IMR-90 (cell line): ENCODE measurements at regions not wholly inside any gene's neighbourhood (a gene's known extent, or its start where the extent isn't known, plus 50 kb on each side); places are given as distances from the start of the nearest gene placed in this dataset.

Experiments used
- ATAC-seq: fragments of 200-7000 bp; cut with Tn5 transposase; 2 replicates; pipeline ENCODE4 v1.9.1; 2020; ENCODE audit warnings: low read depth, mild to moderate bottlenecking, moderate library complexity
- BruUV-seq: library from RNA; stranded (reverse); fragments of 400-500 nt; replicated peaks from 2 replicates; lab custom pipeline; 2021; lab: Mats Ljungman, UMichigan
- CTCF ChIA-PET: fragments of 300-600 bp; formaldehyde crosslinking; extraction: SDS; loops from one replicate; lab custom pipeline; 2021; ENCODE audit warnings: antibody characterized with exemption; lab: Yijun Ruan, JAX
- POLR2A ChIA-PET: fragments of 300-600 bp; sonication (Branson Sonifier 250); formaldehyde crosslinking; loops from one replicate; lab custom pipeline; 2022; ENCODE audit warnings: antibody characterized with exemption; ENCODE audit not compliant: unreplicated experiment; lab: Charles Lee
- DNase-seq: peaks from one replicate; pipeline ENCODE4 v3.0.0; 2013
- H2AFZ ChIP-seq: replicated peaks from 2 replicates; pipeline ENCODE3; 2013; ENCODE audit warnings: low read length, mild to moderate bottlenecking; ENCODE audit not compliant: poor library complexity
- H2AK5ac ChIP-seq: 2 replicates; pipeline ENCODE4 v1.6.1; 2013; ENCODE audit warnings: low read depth, low read length, inconsistent platforms
- H2AK9ac ChIP-seq: replicated peaks from 2 replicates; pipeline ENCODE3; 2013; ENCODE audit warnings: mild to moderate bottlenecking, low read depth, low read length, moderate library complexity; ENCODE audit not compliant: poor library complexity
- H2BK120ac ChIP-seq: 2 replicates; pipeline ENCODE4 v1.6.1; 2013; ENCODE audit warnings: low read depth, low read length, inconsistent platforms
- H2BK15ac ChIP-seq: 3 replicates; pipeline ENCODE4 v1.6.1; 2013; ENCODE audit warnings: low read depth, low read length, inconsistent platforms
- H2BK20ac ChIP-seq: 2 replicates; pipeline ENCODE4 v1.6.1; 2013; ENCODE audit warnings: low read depth, mild to moderate bottlenecking, inconsistent platforms, low read length, moderate library complexity
- H2BK5ac ChIP-seq: 2 replicates; pipeline ENCODE4 v1.6.1; 2013; ENCODE audit warnings: mild to moderate bottlenecking, low read depth, low read length, inconsistent platforms; ENCODE audit not compliant: poor library complexity, severe bottlenecking
- H3K14ac ChIP-seq: replicated peaks from 2 replicates; pipeline ENCODE4 v1.6.1; 2013; ENCODE audit warnings: low read depth, low read length, inconsistent platforms
- H3K18ac ChIP-seq: 2 replicates; pipeline ENCODE4 v1.6.1; 2013; ENCODE audit warnings: low read depth, low read length, control low read depth
- H3K23ac ChIP-seq: 2 replicates; pipeline ENCODE4 v1.6.1; 2013; ENCODE audit warnings: low read depth, low read length, inconsistent platforms
- H3K27ac ChIP-seq: 2 replicates; pipeline ENCODE4 v1.5.1; 2013; ENCODE audit warnings: mild to moderate bottlenecking, control low read depth, low read length; ENCODE audit not compliant: insufficient read depth
- H3K27me3 ChIP-seq: 2 replicates; pipeline ENCODE4 v1.6.1; 2013; ENCODE audit warnings: low read length; ENCODE audit not compliant: control insufficient read depth, insufficient read depth
- H3K36me3 ChIP-seq: 2 replicates; pipeline ENCODE4 v1.6.1; 2013; ENCODE audit warnings: low read length, mixed read lengths; ENCODE audit not compliant: control insufficient read depth, insufficient read depth
- H3K4ac ChIP-seq: 2 replicates; pipeline ENCODE4 v1.6.1; 2013; ENCODE audit warnings: low read depth, low read length, inconsistent platforms
- H3K4me1 ChIP-seq: 2 replicates; pipeline ENCODE4 v1.6.1; 2013; ENCODE audit warnings: low read length, mixed read lengths; ENCODE audit not compliant: control insufficient read depth, insufficient read depth
- H3K4me2 ChIP-seq: 2 replicates; pipeline ENCODE4 v1.6.1; 2013; ENCODE audit warnings: low read depth, mild to moderate bottlenecking, control low read depth, low read length, moderate library complexity
- H3K4me3 ChIP-seq: 2 replicates; pipeline ENCODE4 v1.5.1; 2013; ENCODE audit warnings: low read depth, mild to moderate bottlenecking, control low read depth, low read length, moderate library complexity; ENCODE audit not compliant: insufficient read depth
- H3K56ac ChIP-seq: 2 replicates; pipeline ENCODE4 v1.6.1; 2013; ENCODE audit warnings: low read length, inconsistent platforms; ENCODE audit not compliant: insufficient read depth; ENCODE audit errors: extremely low read depth
- H3K79me1 ChIP-seq, 2 experiments: 2 replicates each; pipeline ENCODE4 v1.6.1; 2013; ENCODE audit warnings: low read length in 2 of 2, inconsistent platforms in 1 of 2, low read depth in 1 of 2
- H3K9ac ChIP-seq: 2 replicates; pipeline ENCODE4 v1.6.1; 2013; ENCODE audit warnings: low read depth, low read length, control low read depth
- H3K9me1 ChIP-seq: 2 replicates; pipeline ENCODE4 v1.6.1; 2013; ENCODE audit warnings: low read length, inconsistent platforms; ENCODE audit not compliant: insufficient read depth
- H3K9me3 ChIP-seq: 2 replicates; pipeline ENCODE4 v1.6.1; 2013; ENCODE audit warnings: low read length; ENCODE audit not compliant: control insufficient read depth, insufficient read depth
- H4K20me1 ChIP-seq: 2 replicates; pipeline ENCODE4 v1.6.1; 2013; ENCODE audit warnings: low read length, inconsistent platforms; ENCODE audit not compliant: insufficient read depth
- H4K5ac ChIP-seq: 2 replicates; pipeline ENCODE4 v1.6.1; 2013; ENCODE audit warnings: mild to moderate bottlenecking, low read depth, low read length, control low read depth
- H4K8ac ChIP-seq, 2 experiments: 2 replicates each; pipeline ENCODE4 v1.6.1; 2013; ENCODE audit warnings: low read depth in 2 of 2, low read length in 2 of 2, control low read depth in 1 of 2, inconsistent platforms in 1 of 2
- H4K91ac ChIP-seq: 2 replicates; pipeline ENCODE4 v1.6.1; 2013; ENCODE audit warnings: low read depth, low read length, inconsistent platforms; ENCODE audit not compliant: insufficient read depth
- BHLHE40 ChIP-seq: fragments of 150-350 bp; IDR thresholded peaks from 2 replicates; pipeline ENCODE4 v1.6.1; 2016; ENCODE audit warnings: mild to moderate bottlenecking, low read depth, low read length
- CHD1 ChIP-seq: IDR thresholded peaks from 2 replicates; pipeline ENCODE4 v1.6.1; 2012; ENCODE audit warnings: low read depth, low read length, improper control_type of control experiment
- NFE2L2 ChIP-seq: fragments of 150-350 bp; IDR thresholded peaks from 2 replicates; pipeline ENCODE4 v1.6.1; 2016; ENCODE audit warnings: low read depth, mild to moderate bottlenecking, low read length
- RCOR1 ChIP-seq: IDR thresholded peaks from 2 replicates; pipeline ENCODE4 v1.6.1; 2012; ENCODE audit warnings: mild to moderate bottlenecking, low read length, improper control_type of control experiment; ENCODE audit not compliant: insufficient replicate concordance
- WGBS, 2 experiments: methylation state at CpG; one replicate each; pipeline versions ENCODE4 v1.1.5 to v1.1.7; 2013; ENCODE audit warnings: missing lambda C conversion rate in 2 of 2; ENCODE audit not compliant: insufficient read length in 1 of 2; ENCODE audit errors: extremely low coverage in 2 of 2; 5-methylcytosine and 5-hydroxymethylcytosine counted together
- dilution Hi-C: fragments of 300-500 bp; cut with HindIII; formaldehyde crosslinking; loops from one replicate; pipeline ENCODE4 v1.14.3; 2018; ENCODE audit warnings: low sequenced_read_pairs; ENCODE audit not compliant: unreplicated experiment
- in situ Hi-C: fragments of 300-500 bp; cut with MboI; formaldehyde crosslinking; loops from 3 replicates; pipeline ENCODE4 v1.14.3; 2019; ENCODE audit warnings: low sequenced_read_pairs, inconsistent platforms, mixed read lengths
- intact Hi-C: fragments of 100-400 bp; cut with micrococcal nuclease; formaldehyde crosslinking; loops from 2 replicates; pipeline ENCODE4 v1.10.0; 2022

- Histone ChIP-seq H3K9me1 (no peaks in the 10 kb centered on the region), H3K36me3 (no peaks in the 10 kb centered on the region), H2AFZ (no peak overlapping the region), H2BK5ac (no peak overlapping the region), H3K4ac (no peak overlapping the region), H3K79me1 (no peaks in the 10 kb centered on the region), H2BK120ac (no peak overlapping the region), H3K4me1 (peaks cover 12% of the 10 kb centered on the region; the same call in 1 of the 2 replicates), H2AK9ac (no peak overlapping the region), H3K4me2 (no peak overlapping the region), H3K23ac (no peak overlapping the region), H3K27me3 (no peaks in the 10 kb centered on the region), H4K20me1 (no peaks in the 10 kb centered on the region), H4K91ac (no peak overlapping the region), H3K27ac (peak overlapping the region; percentile 31; the same call in 1 of the 2 replicates), H3K9me3 (peaks cover 10% of the 10 kb centered on the region), H3K18ac (no peak overlapping the region), H3K14ac (no peak overlapping the region), H3K4me3 (no peak overlapping the region), H2BK15ac (no peak overlapping the region), H2AK5ac (no peak overlapping the region), H4K5ac (no peak overlapping the region; the same call in 1 of the 2 replicates), H2BK20ac (no peak overlapping the region), H4K8ac (no peak overlapping the region), H3K56ac (no peak overlapping the region), H3K9ac (no peak overlapping the region)
- BruUV-seq = no TSS peak
- ATAC-seq = no peak
- in situ Hi-C loops (loop anchor here (25.0 kb wide), 1 partner anchor 100 kb away; no protein-coding TSS in a partner anchor), intact Hi-C loops (no loop called here), dilution Hi-C loops (no loop called here)
- ChIA-PET CTCF (no interaction called here), POLR2A (no interaction called here)
- DNase-seq = peak; percentile 45
- WGBS, 2 experiments = no CpG with 5 or more reads among the region's 2 CpGs
- TF ChIP-seq RCOR1 = no peak
- TF ChIP-seq CHD1 = no peak
- no peak for TF ChIP-seq BHLHE40
- no peak for TF ChIP-seq NFE2L2
Measured at GRCh38 chr20:48012401-48012974, 227.2 kb upstream of the SULF2 start.
